KMS-11 (cell line): ENCODE measurements at regions not wholly inside any gene's neighbourhood (a gene's known extent, or its start where the extent isn't known, plus 50 kb on each side); places are given as distances from the start of the nearest gene placed in this dataset.

Experiments used
- H2AFZ ChIP-seq: fragments of 200-600 bp; sonication (generic); 2 replicates; pipeline ENCODE4 v1.6.1; 2016; ENCODE audit warnings: antibody characterized with exemption, mixed run types, low read depth
- H3K27ac ChIP-seq: fragments of 200-600 bp; sonication (generic); 2 replicates; pipeline ENCODE4 v1.6.1; 2016; ENCODE audit warnings: mild to moderate bottlenecking, mixed run types
- H3K27me3 ChIP-seq: fragments of 200-600 bp; sonication (generic); 2 replicates; pipeline ENCODE4 v1.6.1; 2017; ENCODE audit warnings: mild to moderate bottlenecking, low read depth, mixed run types, moderate library complexity; ENCODE audit not compliant: insufficient read depth
- H3K36me3 ChIP-seq: fragments of 200-600 bp; sonication (generic); 2 replicates; pipeline ENCODE4 v1.6.1; 2017; ENCODE audit warnings: mild to moderate bottlenecking, mixed run types; ENCODE audit not compliant: insufficient read depth
- H3K4me1 ChIP-seq: fragments of 200-600 bp; sonication (generic); 2 replicates; pipeline ENCODE4 v1.6.1; 2016; ENCODE audit warnings: mild to moderate bottlenecking, low read depth, mixed run types; ENCODE audit not compliant: poor library complexity, severe bottlenecking
- H3K4me2 ChIP-seq: fragments of 200-600 bp; sonication (generic); 2 replicates; pipeline ENCODE4 v1.7.0; 2016; ENCODE audit warnings: mild to moderate bottlenecking, mixed run types
- H3K4me3 ChIP-seq: fragments of 200-600 bp; sonication (generic); IDR thresholded peaks from 2 replicates; pipeline ENCODE4 v1.6.1; 2017; ENCODE audit warnings: low read depth, low read length, mixed read lengths; ENCODE audit not compliant: insufficient read depth
- H3K79me2 ChIP-seq: fragments of 200-600 bp; sonication (generic); 2 replicates; pipeline ENCODE4 v1.6.1; 2016; ENCODE audit warnings: low read depth, mixed run types; ENCODE audit not compliant: insufficient read depth
- H3K9ac ChIP-seq: fragments of 200-600 bp; sonication (generic); 2 replicates; pipeline ENCODE4 v1.6.1; 2016; ENCODE audit warnings: mild to moderate bottlenecking, mixed run types
- H4K20me1 ChIP-seq: fragments of 200-600 bp; sonication (generic); 2 replicates; pipeline ENCODE4 v1.6.1; 2016; ENCODE audit warnings: mild to moderate bottlenecking, mixed run types; ENCODE audit not compliant: insufficient read depth
- TF ChIP-seq, protein P1 (sequence below): fragments of 200-600 bp; sonication (generic); conservative IDR thresholded peaks from 2 replicates; pipeline ENCODE4 v1.6.1; 2017; ENCODE audit warnings: low read depth, mild to moderate bottlenecking, antibody characterized with exemption, low read length, moderate library complexity, mixed read lengths

DNA sequence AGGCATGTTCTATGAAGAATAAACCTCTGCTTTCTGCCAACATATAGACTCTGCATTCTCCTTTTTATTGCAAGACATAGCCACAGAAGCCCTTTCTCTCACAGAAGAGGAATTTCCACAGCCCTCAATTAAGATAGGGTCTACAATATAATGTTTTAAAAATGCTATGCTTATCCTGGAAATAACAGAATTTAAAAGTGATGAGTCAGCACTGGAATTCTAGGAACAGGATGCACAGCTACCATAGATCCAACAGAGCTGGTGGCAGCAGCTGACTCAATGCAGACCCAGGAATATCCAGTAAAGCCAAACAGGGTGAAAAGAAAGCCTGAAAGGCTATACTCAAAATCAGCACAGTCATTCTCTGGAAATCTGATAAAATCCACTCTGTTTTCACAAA lies 866.9 kb downstream of the TRIB2 start:
- H4K20me1 ChIP-seq, result no peaks in the 10 kb centered on the region
- H2AFZ ChIP-seq, result no peak overlapping the region
- H3K4me2 ChIP-seq, result no peak overlapping the region
- no peak overlapping the region for H3K27ac ChIP-seq
- no peaks in the 10 kb centered on the region for H3K36me3 ChIP-seq
- no peaks in the 10 kb centered on the region for H3K27me3 ChIP-seq
- no peaks in the 10 kb centered on the region for H3K79me2 ChIP-seq
- TF ChIP-seq, protein P1, sequence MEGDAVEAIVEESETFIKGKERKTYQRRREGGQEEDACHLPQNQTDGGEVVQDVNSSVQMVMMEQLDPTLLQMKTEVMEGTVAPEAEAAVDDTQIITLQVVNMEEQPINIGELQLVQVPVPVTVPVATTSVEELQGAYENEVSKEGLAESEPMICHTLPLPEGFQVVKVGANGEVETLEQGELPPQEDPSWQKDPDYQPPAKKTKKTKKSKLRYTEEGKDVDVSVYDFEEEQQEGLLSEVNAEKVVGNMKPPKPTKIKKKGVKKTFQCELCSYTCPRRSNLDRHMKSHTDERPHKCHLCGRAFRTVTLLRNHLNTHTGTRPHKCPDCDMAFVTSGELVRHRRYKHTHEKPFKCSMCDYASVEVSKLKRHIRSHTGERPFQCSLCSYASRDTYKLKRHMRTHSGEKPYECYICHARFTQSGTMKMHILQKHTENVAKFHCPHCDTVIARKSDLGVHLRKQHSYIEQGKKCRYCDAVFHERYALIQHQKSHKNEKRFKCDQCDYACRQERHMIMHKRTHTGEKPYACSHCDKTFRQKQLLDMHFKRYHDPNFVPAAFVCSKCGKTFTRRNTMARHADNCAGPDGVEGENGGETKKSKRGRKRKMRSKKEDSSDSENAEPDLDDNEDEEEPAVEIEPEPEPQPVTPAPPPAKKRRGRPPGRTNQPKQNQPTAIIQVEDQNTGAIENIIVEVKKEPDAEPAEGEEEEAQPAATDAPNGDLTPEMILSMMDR, result no peak
- no peak overlapping the region for H3K4me3 ChIP-seq
- peaks cover 46% of the 10 kb centered on the region for H3K4me1 ChIP-seq
- no peak overlapping the region for H3K9ac ChIP-seq

DNA sequence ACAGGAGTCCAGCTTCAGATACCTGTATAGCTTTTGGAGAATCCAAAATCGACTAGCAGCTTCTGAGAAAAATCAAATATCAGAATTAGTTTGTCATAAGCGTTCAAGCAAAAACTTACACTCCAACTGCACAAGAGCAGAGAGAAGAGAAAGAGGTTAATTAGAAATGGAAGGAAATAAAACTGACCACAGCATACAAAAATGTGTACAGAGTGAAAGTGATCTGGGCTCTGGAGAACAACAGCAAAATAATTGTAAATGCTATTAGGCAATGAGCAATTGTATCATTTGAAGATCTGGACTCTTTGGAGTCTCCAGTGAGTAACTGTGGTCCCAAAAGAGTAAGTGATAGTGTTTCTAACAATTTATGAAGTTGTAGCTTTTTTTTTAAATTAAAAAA lies 867.3 kb downstream of the TRIB2 start:
- Histone ChIP-seq H3K36me3 (no peaks in the 10 kb centered on the region), H3K27ac (no peak overlapping the region), H3K4me1 (peaks cover 41% of the 10 kb centered on the region), H4K20me1 (no peaks in the 10 kb centered on the region), H3K9ac (no peak overlapping the region), H3K4me3 (no peak overlapping the region), H3K4me2 (peak overlapping the region; percentile 7; the same call in 1 of the 2 replicates), H3K27me3 (no peaks in the 10 kb centered on the region), H3K79me2 (no peaks in the 10 kb centered on the region), H2AFZ (no peak overlapping the region)
- TF ChIP-seq, protein P1, result no peak

DNA sequence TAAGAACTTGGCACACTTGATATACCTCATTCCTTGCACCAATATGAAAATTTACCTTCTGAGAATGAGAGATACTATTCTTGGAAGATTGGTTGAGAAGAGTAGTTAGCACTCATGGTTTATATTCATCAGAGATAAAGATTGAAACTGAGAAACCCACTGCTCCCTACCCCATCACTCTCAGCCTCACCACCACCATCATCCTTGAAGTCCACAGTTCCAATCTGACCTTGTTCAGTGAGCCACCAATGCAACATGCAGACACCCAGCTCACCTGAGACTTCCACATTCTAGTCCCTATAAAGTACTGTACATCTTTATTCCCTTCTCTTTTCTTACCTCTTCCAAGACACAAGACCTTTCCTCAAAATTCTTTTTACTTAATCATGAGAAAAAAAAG lies 869.0 kb downstream of the TRIB2 start:
- Histone ChIP-seq H3K4me1 (peaks cover 32% of the 10 kb centered on the region), H3K27ac (no peak overlapping the region), H3K4me3 (no peak overlapping the region), H3K9ac (no peak overlapping the region), H3K4me2 (no peak overlapping the region), H2AFZ (no peak overlapping the region), H3K79me2 (no peaks in the 10 kb centered on the region), H3K36me3 (no peaks in the 10 kb centered on the region), H4K20me1 (no peaks in the 10 kb centered on the region), H3K27me3 (no peaks in the 10 kb centered on the region)
- TF ChIP-seq, protein P1, result no peak

DNA sequence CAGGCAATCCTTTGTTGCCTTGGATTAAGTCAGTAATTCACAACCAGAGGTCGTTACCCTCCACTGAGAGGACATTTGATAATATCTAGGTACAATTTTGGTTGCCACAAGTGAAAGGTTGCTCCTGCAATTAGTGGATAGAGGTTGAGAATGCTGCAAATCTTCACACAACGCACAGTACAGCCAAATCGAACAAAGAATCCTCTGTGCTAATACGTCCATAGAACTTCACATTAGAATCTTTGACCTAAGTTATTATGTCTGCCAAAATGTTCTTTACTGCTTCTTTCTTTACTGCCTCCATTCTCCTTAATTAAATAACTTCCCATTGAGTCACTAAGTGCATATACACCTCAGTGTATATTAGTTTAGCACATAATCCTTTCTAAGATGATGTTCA lies 879.5 kb downstream of the TRIB2 start:
- Histone ChIP-seq H2AFZ (no peak overlapping the region), H3K4me1 (no peaks in the 10 kb centered on the region), H3K9ac (no peak overlapping the region), H3K79me2 (no peaks in the 10 kb centered on the region), H3K4me2 (no peak overlapping the region), H3K27ac (no peak overlapping the region), H4K20me1 (no peaks in the 10 kb centered on the region), H3K36me3 (no peaks in the 10 kb centered on the region), H3K27me3 (no peaks in the 10 kb centered on the region), H3K4me3 (no peak overlapping the region)
- TF ChIP-seq, protein P1, result no peak
